CD4-positive, alpha-beta T cell treated with Interleukin-1 beta for 1 hour (primary cell): ENCODE measurements at regions not wholly inside any gene's neighbourhood (a gene's known extent, or its start where the extent isn't known, plus 50 kb on each side); places are given as distances from the start of the nearest gene placed in this dataset.
"Not testable (repeated sequence)": the region's sequence is repeated elsewhere in the genome, so short reads cannot be mapped to it uniquely, and the experiment has no call there.

Experiments
- DNase-seq, 2 donors: peaks; one replicate each; pipeline ENCODE4 v3.0.0-alpha.2; 2020 to 2022

DNA sequence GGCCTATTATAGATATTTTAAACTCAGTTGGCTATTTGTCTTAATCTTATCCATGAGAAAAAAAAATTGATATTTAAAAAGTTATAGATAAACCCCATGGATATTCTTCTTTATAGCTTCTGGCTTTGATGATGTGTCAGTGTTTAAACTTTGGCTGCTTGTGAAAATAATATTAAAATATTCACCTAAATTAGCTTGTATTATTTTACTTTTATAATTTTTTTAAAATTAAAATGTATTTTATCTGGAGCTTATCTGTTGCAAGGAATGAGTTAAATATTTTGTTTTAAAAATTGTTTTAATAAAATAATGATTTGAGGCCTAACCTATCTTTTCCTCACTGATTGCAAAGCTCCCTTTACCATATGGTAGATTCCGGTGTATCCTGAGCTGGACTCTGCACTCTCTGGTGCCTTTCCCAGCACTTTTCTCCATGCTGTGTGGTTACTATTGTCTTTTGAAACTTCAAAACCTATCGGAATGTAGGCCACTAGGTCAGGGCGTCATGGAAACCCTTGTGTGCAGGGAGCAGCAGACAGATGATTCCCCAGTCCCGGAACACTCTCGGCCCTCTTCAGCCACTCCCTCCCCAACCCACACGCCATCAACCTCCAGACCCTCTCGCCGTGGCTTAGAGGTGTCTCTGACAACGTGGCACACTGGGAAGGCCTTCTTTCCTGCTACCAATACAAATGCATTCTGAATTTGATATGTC lies 252.3 kb upstream of the ATP10A start:
- DNase-seq: no peak

DNA sequence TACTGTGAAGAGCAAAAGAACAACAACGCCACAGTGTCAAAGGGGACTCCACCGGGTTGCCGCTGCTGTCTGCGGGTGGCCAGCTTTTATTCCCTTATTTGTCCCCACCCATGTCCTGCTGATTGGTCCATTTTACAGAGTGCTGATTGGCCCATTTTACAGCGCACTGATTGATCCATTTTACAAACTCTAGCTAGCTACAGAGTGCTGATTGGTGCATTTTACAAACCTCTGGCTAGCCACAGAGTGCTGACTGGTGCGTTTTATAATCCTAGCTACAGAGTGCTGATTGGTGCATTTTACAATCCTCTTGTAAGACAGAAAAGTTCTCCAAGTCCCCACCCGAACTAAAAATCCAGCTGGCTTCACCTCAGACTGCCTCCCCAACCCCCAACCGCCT lies 251.0 kb upstream of the ATP10A start:
- not testable (repeated sequence) for DNase-seq

DNA sequence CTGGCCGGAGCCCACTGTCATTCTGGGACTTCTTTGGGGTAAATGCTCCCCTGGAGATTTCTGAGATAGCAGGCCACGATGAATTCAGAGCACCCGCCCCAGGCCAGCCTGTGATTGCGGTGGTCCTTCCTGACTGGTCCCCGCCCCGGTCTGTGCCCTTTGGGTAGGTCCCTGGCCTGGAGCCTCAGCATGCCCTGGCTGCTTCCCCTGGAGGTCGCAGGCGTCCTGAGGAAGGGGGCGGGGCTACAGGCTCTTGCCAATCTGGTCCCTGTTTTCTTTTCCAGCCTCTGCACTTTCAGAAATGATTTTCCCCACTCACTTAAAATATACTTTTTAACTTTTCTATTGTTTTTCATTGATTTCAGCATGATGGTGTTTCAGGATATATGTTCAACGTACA lies 250.2 kb upstream of the ATP10A start:
- DNase-seq: no peak

DNA sequence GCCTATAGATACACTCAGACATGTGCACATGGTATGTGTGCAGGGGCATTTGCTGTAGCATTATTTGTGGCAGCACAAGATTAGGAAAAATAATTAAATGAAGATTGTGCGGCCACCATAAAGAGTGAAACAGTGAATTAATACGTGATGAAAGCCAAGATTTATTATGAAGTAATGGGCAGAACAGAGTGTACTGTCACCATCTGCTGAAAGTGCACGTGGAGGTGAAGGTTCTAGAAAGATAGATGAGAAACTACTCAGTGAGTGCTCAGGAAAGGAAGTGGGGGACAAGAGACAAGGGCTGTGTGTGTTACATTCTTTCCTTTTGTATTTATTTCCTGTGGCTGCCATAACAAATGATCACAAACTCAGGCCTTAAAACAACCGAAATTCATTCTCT lies 246.1 kb upstream of the ATP10A start:
- no peak for DNase-seq

DNA sequence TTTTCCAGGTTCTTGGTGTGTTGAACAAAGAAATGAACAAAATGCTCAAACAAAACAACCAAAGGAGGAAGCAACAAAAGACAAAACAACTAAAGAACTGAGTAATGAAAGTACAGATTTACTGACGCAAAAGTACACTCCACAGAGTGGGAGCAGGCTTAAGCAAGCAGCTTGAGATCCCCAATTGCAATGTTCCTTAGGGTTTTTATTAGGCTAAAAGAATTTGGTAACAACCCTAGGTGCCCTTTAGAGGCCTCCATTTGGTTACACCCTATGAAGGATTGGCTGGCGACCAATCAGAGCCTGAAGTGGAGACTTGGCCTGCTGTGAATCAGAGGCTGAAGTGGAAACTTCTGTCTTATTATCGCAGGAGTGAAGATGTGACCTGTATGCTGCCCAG lies 243.4 kb upstream of the ATP10A start:
- no peak for DNase-seq

DNA sequence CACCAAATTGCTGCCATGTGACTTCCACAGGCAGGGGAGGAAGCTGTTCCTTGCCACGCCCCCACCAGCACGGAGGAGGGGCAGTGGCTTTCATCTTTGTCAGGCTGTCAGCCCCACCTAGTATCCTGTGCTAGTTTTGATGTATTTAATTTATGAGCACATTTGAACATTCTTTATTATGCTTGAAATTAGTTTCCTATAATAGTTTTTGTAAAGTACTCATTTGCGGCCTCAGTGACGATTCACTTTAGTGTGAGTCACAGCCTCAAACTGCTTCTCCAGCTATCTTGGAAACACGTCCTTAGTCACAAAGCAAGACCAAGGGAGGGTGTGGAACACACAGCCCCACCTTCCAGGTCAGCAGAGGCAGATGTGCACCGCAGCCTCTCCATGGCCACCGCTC lies 239.9 kb upstream of the ATP10A start:
- DNase-seq: no peak

DNA sequence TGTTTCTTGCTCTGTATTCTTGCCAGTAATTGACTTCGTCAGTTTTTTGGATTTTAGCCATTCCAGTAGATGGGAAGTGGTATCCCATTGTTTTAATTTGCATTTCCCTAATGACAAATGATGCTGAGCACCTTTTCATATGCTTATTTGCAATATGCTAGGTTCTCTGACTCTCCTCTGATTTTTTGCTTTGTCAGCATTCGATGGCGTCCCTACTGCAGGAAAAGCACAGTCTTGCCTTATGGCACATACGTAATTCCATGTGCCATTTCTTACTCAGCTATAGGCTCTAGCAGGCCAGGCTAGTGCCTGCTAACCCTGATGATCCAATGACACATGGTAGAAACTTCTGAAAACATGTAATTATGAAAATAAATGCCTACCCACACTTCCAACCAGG lies 239.2 kb upstream of the ATP10A start:
- no peak for DNase-seq

DNA sequence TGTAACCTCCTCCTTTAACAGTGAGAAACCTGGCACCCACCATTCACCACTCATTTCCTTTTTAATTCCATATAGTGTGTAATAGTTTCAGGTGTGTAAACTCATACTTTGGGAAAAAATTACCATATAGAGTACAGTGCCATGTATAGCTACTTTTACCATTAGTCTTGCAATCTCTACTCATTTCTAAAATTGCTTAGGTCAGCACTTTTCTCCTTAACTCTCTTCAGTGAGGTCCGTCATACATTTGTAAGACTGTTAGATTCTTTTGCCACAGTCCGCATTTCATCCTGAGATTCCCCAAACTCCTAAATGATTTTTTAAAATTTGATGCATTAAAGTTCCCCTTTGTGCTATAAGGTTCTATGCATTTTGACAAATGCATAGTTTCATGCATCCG lies 238.3 kb upstream of the ATP10A start:
- no peak for DNase-seq

DNA sequence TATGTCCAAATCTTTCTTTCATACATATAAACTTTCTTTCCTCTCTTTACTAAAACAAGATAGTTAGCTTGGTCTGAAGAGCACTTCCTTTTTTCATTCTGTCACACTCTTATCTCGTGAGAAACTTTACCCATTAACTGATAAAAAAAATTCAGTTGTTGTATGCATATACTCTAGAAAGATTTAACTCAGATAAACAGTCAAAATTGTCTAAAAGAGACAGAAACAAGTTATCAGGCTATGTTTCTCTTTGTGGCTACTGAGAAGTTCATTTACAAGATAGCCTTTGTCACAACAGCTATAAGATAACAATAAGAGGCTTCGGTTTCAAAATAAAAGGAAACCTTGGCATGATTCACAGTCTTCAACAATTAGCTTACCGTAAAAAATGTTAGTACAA lies 235.7 kb upstream of the ATP10A start:
- DNase-seq: no peak

DNA sequence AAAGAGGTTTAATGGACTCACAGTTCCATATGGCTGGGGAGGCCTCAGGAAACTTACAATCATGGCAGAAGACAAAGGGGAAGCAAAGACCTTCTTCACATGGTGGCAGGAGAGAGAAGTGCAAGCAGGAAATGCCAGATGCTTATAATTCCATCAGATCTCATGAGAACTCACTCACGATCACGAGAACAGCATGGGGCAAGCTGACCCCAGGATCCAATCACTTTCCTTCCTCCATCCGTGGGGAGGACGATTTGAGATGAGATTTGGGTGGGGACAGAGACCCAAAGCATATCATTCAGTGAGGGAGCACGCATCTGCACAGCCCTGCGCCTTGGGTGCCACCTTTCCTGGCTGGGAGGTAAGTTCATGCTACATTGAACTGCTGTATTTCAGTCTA lies 234.1 kb upstream of the ATP10A start:
- no peak for DNase-seq

DNA sequence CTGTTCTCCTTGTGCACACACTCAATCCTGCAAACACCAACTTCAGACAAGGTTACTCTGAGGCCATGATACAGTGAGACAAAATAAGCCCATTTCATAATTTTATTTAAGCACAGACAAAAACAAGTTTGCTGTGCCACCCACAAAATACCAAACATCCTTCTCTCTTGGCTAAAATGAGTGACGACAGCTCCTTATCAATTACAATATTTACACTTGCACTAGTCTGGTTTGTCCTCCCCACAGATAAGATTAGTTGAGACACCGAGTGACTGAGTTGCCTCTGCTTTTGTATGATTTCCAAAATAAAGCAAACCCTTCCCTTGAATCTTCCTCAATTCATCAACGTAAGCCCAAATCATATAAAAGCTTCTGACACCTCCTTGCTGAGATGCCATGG lies 233.5 kb upstream of the ATP10A start:
- DNase-seq: no peak

DNA sequence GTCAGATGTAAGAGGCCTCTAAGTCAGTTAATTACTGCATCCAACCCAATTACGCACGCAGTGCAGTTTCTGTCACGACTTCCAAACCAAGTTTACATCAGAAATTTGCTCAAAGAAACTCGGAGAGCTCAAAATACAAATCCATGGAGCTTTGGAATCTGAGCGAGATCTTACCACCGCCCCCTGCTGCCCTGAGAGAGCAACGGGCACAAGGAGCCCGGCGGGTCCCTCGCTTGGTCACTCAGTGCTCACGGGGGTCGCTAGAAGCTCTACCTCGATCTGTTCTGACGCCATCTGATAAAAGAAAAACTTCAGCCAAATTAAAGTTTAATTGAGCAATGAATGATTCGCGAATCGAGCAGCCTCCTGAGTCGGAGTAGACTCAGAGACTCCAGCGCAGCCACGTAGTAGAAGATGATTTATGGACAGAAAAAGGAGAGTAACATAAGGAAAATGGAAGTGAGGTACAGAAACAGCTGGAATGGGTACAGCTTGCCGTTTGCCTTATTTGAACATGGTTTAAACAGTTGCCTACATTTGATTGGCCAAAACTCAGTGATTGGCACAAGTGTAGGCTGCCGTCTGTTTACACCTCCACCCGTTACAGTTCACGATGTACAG lies 232.7 kb upstream of the ATP10A start:
- no peak for DNase-seq

DNA sequence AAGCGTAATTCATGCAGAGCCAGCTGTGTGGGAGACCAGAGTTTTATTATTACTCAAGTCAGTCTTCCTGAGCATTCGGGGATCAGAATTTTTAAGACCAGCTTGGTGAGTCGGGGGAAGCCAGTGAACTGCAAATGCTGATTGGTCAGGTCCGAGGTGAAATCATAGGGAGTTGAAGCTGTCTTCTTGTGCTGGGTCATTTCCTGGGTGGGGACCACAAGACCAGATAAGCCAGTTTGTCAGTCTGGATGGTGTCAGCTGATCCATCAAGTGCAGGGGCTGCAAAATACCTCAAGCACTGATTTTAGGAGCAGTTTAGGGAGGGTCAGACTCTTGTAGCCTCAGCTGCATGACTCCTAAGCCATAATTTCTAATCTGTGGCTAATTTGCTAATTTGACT lies 228.1 kb upstream of the ATP10A start:
- DNase-seq: no peak

DNA sequence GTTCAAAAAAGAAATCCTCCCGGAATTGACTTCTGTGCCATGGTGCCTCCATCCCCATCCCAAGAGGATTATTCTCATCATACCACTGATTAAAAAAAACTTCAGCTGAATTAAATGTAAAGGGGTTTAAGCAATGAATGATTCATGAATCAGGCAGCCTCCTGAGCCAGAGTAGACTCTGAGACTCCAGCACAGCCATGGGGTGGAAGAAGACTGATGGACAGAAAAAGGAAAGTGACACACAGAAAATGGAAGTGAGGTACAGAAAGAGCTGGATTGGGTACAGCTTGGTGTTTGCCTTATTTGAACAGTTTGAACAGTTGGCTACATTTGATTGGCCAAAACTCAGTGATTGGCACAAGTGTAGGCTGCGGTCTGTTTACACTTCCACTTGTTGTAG lies 224.8 kb upstream of the ATP10A start:
- no peak for DNase-seq

DNA sequence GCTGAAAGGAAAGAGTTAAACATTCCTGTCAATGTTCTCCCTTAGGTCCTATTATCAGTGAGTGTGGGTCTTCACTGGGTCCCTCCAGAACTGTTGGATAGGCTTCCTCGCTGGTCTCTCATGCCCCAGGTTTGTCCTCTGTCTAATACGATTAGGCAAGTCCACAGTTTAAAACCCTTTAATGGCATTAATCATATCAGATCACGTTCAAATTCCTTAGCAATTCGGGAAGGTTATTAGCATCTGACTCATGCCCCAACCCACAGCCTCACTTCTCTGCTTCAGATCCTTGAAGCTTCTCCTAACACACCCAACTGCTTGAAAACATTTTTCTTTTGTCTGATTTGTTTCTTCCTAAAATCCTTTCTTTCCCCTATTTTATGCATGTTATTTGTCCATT lies 224.3 kb upstream of the ATP10A start:
- DNase-seq: no peak

DNA sequence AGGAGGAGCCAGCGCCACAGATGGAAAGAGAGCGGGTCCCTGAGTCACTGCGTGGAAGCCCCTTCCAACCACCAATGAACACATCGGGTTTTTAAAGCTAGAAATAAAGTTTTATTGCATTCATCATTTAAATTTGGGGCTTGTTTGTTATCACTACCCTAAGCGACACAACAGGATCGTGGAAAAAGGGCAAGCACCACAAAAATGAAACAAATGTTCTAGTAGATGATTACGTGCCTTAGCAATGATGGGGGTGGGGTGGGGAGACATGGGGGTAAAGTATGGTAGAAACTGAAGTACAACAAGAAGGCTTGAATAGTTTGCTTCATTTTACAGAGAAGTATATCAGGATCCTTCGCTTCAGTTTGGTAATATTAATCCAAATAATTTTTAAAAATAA lies 221.6 kb upstream of the ATP10A start:
- no peak for DNase-seq

DNA sequence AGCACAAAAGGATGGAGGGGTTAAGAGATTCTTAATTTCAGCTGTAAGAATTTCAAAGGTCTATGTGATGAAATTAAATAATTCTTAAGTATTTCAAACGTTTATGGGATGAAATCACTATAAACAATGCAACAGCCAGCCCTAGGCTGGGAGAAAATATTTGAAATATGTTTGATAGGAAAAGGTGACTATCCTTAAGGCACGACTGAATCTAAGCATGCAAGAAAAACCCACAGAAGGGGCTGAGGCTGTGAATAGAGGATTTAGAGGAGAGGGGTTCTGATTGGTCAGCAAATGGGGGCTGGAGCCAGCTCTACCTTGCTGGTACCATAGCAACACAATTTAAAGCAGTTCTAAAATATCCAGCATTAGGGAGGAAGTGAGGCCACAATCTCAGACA lies 220.8 kb upstream of the ATP10A start:
- no peak for DNase-seq

DNA sequence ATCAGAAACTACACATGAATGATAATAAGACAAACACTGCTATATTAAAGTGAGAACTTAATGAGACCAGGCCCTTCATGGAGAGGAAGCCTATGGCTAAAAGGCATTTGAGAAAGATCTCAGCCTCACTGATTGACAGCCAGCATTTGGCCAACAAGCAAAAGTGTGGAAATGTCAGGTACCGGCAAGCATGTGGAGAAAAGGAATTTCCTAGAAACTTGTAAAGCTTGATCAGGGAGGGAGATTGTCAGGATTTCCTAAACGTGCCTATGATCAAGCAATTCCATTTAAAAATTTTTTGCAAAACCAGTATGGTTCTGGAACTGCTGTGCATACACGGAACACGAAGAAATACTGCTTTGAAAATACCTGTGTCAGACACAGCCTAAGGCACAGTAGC lies 220.3 kb upstream of the ATP10A start:
- DNase-seq: no peak

DNA sequence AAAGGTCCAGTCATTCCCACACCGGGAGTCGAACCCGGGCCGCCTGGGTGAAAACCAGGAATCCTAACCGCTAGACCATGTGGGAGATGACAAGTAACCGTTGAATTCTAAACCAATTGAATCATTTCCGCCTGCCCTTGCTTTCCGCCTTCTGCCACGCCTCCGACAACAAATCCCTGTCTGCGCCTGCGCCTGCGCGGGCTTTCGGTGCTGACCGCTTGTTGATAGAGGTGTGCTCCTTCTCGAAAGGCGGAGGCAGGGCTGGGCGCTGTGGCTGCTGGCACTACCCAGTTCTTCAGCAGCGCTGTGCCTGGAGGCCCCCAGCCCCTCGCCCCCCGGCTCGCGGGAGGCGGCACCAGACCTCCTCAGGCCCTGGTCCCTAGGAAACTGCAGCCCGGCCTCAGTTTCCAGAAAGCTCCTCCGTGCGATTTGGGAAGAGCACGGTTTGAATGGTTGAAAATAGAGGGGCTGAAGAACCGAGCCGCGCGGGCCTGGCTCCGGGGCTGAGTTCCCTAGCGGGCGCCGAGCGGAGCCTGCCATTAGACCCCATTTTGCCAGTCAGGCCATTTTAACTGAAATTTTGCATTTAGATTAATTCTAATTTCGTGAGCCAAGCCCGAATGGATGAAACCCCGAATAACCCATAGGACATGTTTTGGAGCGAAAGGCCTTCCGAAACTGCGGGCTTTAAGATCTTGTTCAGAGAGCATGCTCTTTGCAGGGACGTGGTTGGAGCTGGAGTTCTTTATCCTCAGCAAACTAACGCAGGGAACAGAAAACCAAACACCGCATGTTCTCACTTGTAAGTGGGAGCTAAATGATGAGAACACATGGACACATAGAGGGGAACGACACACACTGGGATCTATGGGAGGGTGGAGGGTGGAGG lies 219.3 kb upstream of the ATP10A start:
- DNase-seq: peak; percentile 95 to 96

DNA sequence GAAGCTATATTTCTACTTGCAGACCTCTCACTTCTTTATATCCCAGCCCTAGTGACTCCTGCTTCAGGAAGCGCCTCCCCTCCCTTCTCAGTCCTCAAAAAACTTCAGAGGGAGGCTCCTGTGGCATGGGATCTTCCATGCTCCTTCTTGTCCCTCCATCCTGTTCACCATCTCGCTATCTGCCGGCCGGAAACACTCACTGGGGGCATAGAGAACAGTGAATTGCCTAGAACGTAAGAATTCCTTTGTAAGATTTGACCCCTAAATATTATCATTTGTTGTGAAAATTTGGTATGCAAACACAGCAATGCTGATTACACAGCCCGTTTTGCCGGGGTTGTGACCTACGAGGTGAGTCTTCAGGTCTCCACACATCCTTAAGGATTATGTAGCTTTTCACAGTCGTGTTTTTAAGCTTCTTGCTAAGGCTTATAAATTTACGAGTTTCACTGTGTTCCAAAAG lies 218.7 kb upstream of the ATP10A start:
- no peak for DNase-seq

DNA sequence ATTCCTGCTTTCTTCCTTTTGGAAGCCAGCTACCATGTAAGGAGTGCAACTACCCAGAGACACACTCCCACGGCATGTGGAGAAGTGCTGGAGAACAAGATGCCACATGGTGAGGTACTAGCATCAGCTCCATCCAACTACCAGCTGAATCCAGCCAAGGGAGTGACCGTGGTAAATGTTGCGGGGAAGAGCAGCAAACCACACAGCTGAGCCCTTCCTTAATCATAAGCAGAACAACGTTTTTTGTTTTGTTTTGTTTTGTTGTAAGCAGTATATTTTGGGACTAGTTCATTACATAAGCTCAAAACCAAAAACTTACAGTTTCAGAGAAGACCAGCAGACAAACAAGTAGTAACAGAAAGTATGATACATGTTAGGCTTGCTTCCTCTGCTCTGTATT lies 212.6 kb upstream of the ATP10A start:
- DNase-seq: no peak

DNA sequence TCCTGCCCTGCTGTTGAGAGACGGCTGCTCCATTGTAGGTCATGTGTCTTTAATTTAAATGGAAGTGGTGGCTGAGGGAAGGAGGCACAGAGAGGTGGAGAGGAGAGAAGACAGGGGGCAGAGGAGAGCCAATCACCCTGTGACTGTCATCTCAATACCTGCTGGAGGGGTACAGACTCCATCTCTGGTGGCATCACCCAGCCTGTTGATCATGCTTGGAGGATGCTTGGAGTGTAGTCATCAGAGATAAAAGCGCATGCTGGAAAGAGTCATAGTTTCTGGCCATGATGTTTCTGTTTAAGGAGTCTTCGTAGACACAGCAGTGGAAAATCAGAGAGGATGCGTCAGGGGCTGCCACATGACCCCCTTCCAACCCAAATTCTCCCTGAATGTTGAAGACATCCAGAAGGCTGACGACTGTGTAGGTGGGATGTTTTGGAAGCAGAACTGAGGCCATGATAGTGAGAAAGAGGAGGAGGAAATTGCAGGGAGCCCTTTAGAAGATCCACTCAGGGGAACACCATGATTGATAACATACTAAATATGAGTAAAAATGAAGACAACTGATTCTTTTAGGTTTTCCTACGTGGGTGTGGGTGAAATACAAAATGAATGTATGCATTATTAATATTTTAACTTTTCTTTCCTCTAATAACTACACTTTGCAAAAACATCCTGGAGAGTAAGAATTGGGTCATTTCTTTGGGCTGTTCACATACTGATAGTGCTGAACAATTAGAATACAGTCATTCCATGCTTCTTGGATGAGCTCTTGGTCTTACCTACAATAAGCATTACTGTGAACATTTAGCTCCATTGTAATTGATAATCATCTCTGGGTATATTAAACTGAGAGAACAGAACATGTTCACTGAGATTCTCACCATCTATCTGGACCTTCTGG lies 210.6 kb upstream of the ATP10A start:
- DNase-seq: no peak

DNA sequence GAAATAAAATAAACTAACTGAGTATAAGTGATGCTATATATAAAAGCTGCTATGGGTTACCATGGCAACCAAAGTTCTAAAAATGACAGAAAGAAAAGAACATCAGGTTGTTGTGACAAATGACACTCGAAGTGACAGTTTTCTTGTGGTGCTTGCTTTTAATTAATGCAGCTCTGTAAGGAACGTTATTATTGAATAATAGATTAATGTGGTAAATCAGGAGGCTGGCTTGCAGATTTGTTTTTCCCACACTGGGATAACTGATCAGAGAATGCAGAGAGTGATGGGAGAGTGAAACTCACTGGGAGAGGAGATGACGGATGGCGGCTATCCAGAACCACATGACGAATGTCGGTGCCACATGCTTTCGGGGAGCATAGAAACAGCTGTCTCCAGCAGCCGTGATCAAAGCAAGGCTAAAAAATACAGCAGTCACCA lies 207.0 kb upstream of the ATP10A start:
- no peak for DNase-seq
